SK-N-SH treated with all-trans-retinoic acid at 6 μM for 48 hours (cell line): ENCODE measurements at regions not wholly inside any gene's neighbourhood (a gene's known extent, or its start where the extent isn't known, plus 50 kb on each side); places are given as distances from the start of the nearest gene placed in this dataset.
"Not testable (repeated sequence)": the region's sequence is repeated elsewhere in the genome, so short reads cannot be mapped to it uniquely, and the experiment has no call there.

ENCODE experiments used
- ATAC-seq: fragments of 200-7000 bp; cut with Tn5 transposase; 3 replicates; pipeline ENCODE4 v1.9.1; 2020; ENCODE audit warnings: mild to moderate bottlenecking, moderate library complexity
- ARNTL ChIP-seq: fragments of 450-650 bp; formaldehyde crosslinking; IDR thresholded peaks from 2 replicates; pipeline ENCODE4 v1.5.0; 2020; ENCODE audit warnings: low read depth, mild to moderate bottlenecking, moderate library complexity, borderline replicate concordance
- BACH2 ChIP-seq: fragments of 250-450 bp; sonication (Bioruptor Pico); IDR thresholded peaks from 2 replicates; pipeline ENCODE4 v1.9.0; 2021; ENCODE audit warnings: mild to moderate bottlenecking, borderline replicate concordance
- CREB5 ChIP-seq: fragments of 250-450 bp; sonication (Bioruptor Pico); IDR thresholded peaks from 2 replicates; pipeline ENCODE4 v1.5.1; 2020; ENCODE audit warnings: low read depth, mild to moderate bottlenecking, moderate library complexity
- CSDC2 ChIP-seq: fragments of 250-450 bp; sonication (Bioruptor Pico); IDR thresholded peaks from 2 replicates; pipeline ENCODE4 v1.5.0; 2020; ENCODE audit warnings: mild to moderate bottlenecking, moderate library complexity
- CSRNP3 ChIP-seq: fragments of 250-450 bp; sonication (Bioruptor Pico); IDR thresholded peaks from 2 replicates; pipeline ENCODE4 v1.5.1; 2021; ENCODE audit warnings: mild to moderate bottlenecking, moderate library complexity
- ESRRG ChIP-seq: fragments of 250-450 bp; sonication (Bioruptor Pico); IDR thresholded peaks from 2 replicates; pipeline ENCODE4 v1.6.1; 2021; ENCODE audit warnings: mild to moderate bottlenecking
- GLIS3 ChIP-seq: fragments of 250-450 bp; sonication (Bioruptor Pico); IDR thresholded peaks from 2 replicates; pipeline ENCODE4 v1.5.0; 2020; ENCODE audit warnings: mild to moderate bottlenecking, moderate library complexity
- ISL1 ChIP-seq: fragments of 250-450 bp; sonication (Bioruptor Pico); IDR thresholded peaks from 2 replicates; pipeline ENCODE4 v2.1.2; 2022; ENCODE audit warnings: mild to moderate bottlenecking, moderate library complexity
- OSR1 ChIP-seq: fragments of 250-450 bp; sonication (Bioruptor Pico); IDR thresholded peaks from 2 replicates; pipeline ENCODE4 v1.8.0; 2022; ENCODE audit warnings: moderate library complexity, mild to moderate bottlenecking, inconsistent platforms
- POU6F1 ChIP-seq: fragments of 250-450 bp; sonication (Bioruptor Pico); IDR thresholded peaks from 2 replicates; pipeline ENCODE4 v1.8.0; 2021; ENCODE audit warnings: low read depth, mild to moderate bottlenecking, moderate library complexity, borderline replicate concordance
- RARB ChIP-seq: fragments of 250-450 bp; sonication (Bioruptor Pico); IDR thresholded peaks from 2 replicates; pipeline ENCODE4 v1.8.0; 2021; ENCODE audit warnings: mild to moderate bottlenecking, moderate library complexity
- SNAI2 ChIP-seq: fragments of 250-450 bp; sonication (Bioruptor Pico); IDR thresholded peaks from 2 replicates; pipeline ENCODE4 v1.5.0; 2020; ENCODE audit warnings: mild to moderate bottlenecking, moderate library complexity
- TCF4 ChIP-seq: fragments of 250-450 bp; sonication (Bioruptor Pico); IDR thresholded peaks from 2 replicates; pipeline ENCODE4 v1.8.0; 2021; ENCODE audit warnings: mild to moderate bottlenecking, moderate library complexity, borderline replicate concordance
- TOX ChIP-seq: fragments of 250-450 bp; sonication (Bioruptor Pico); IDR thresholded peaks from 2 replicates; pipeline ENCODE4 v1.8.0; 2021; ENCODE audit warnings: mild to moderate bottlenecking, moderate library complexity, borderline replicate concordance
- ZC3H10 ChIP-seq: fragments of 250-450 bp; sonication (Bioruptor Pico); IDR thresholded peaks from 2 replicates; pipeline ENCODE4 v1.5.1; 2021; ENCODE audit warnings: mild to moderate bottlenecking, moderate library complexity
- ZFP3 ChIP-seq: fragments of 250-450 bp; sonication (Bioruptor Pico); IDR thresholded peaks from 2 replicates; pipeline ENCODE4 v1.5.0; 2020; ENCODE audit warnings: mild to moderate bottlenecking, moderate library complexity
- ZFP30 ChIP-seq: fragments of 450-650 bp; formaldehyde crosslinking; IDR thresholded peaks from 2 replicates; pipeline ENCODE4 v1.5.0; 2022; ENCODE audit warnings: mild to moderate bottlenecking, moderate library complexity
- ZNF8 ChIP-seq: fragments of 450-650 bp; formaldehyde crosslinking; IDR thresholded peaks from 2 replicates; pipeline ENCODE4 v1.5.0; 2020; ENCODE audit warnings: mild to moderate bottlenecking, moderate library complexity
- TF ChIP-seq, protein P1 (sequence below): fragments of 250-450 bp; sonication (Bioruptor Pico); IDR thresholded peaks from 2 replicates; pipeline ENCODE4 v1.5.0; 2020; ENCODE audit warnings: mild to moderate bottlenecking, moderate library complexity

- ATAC-seq = no peak
- TF ChIP-seq BACH2 (CRISPR knock-in tag) (no peak), SNAI2 (CRISPR knock-in tag) (no peak), ZFP30 (CRISPR knock-in tag) (no peak), ESRRG (CRISPR knock-in tag) (no peak), CSRNP3 (CRISPR knock-in tag) (no peak), ZC3H10 (CRISPR knock-in tag) (no peak), ZNF8 (CRISPR knock-in tag) (no peak), ZFP3 (no peak), OSR1 (CRISPR knock-in tag) (no peak)
These were observed 117.7 kb upstream of the SLC6A14 start for GRCh38 chrX:116318672-116319071.

- TF ChIP-seq ARNTL = no peak
- no peak for TF ChIP-seq GLIS3 (CRISPR knock-in tag)
- no peak for TF ChIP-seq ZFP30 (CRISPR knock-in tag)
- no peak for TF ChIP-seq CREB5 (CRISPR knock-in tag)
- TF ChIP-seq ZNF8 (CRISPR knock-in tag) = no peak
- no peak for TF ChIP-seq TOX (CRISPR knock-in tag)
- TF ChIP-seq, all 23 proteins: peak for 0
- ATAC-seq = no peak
These were observed 114.7 kb upstream of the SLC6A14 start for GRCh38 chrX:116321711-116322110.

- not testable (repeated sequence) for ATAC-seq
These were observed 104.4 kb upstream of the SLC6A14 start for GRCh38 chrX:116332026-116332425.

GRCh38 chrX:116334797-116335196 lies 101.6 kb upstream of the SLC6A14 start:
- not testable (repeated sequence) for ATAC-seq

- ATAC-seq = no peak
These were observed 97.0 kb upstream of the SLC6A14 start for GRCh38 chrX:116339407-116339806.

More at GRCh38 chrX:116339407-116339806, 97.0 kb upstream of the SLC6A14 start:
- TF ChIP-seq GLIS3 (CRISPR knock-in tag) (no peak), CSDC2 (CRISPR knock-in tag) (no peak), ZFP3 (no peak), ARNTL (no peak), OSR1 (CRISPR knock-in tag) (no peak), CREB5 (CRISPR knock-in tag) (no peak), ESRRG (CRISPR knock-in tag) (no peak), SNAI2 (CRISPR knock-in tag) (no peak), ZNF8 (CRISPR knock-in tag) (no peak), TCF4 (CRISPR knock-in tag) (no peak), TOX (CRISPR knock-in tag) (no peak), ISL1 (CRISPR knock-in tag) (no peak), RARB (CRISPR knock-in tag) (no peak), POU6F1 (CRISPR knock-in tag) (no peak), CSRNP3 (CRISPR knock-in tag) (no peak)
- TF ChIP-seq, protein P1, sequence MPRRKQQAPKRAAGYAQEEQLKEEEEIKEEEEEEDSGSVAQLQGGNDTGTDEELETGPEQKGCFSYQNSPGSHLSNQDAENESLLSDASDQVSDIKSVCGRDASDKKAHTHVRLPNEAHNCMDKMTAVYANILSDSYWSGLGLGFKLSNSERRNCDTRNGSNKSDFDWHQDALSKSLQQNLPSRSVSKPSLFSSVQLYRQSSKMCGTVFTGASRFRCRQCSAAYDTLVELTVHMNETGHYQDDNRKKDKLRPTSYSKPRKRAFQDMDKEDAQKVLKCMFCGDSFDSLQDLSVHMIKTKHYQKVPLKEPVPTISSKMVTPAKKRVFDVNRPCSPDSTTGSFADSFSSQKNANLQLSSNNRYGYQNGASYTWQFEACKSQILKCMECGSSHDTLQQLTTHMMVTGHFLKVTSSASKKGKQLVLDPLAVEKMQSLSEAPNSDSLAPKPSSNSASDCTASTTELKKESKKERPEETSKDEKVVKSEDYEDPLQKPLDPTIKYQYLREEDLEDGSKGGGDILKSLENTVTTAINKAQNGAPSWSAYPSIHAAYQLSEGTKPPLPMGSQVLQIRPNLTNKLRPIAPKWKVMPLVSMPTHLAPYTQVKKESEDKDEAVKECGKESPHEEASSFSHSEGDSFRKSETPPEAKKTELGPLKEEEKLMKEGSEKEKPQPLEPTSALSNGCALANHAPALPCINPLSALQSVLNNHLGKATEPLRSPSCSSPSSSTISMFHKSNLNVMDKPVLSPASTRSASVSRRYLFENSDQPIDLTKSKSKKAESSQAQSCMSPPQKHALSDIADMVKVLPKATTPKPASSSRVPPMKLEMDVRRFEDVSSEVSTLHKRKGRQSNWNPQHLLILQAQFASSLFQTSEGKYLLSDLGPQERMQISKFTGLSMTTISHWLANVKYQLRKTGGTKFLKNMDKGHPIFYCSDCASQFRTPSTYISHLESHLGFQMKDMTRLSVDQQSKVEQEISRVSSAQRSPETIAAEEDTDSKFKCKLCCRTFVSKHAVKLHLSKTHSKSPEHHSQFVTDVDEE (CRISPR knock-in tag) = no peak
